Posterior cingulate gyrus (tissue), 11 donors: ENCODE measurements at regions not wholly inside any gene's neighbourhood (a gene's known extent, or its start where the extent isn't known, plus 50 kb on each side); places are given as distances from the start of the nearest gene placed in this dataset.

Experiments used
- DNase-seq, 10 donors: peaks; one replicate each; pipeline versions ENCODE4 v3.0.0 to v3.0.0-alpha.2; 2020 to 2021; ENCODE audit warnings: mixed read lengths in 3 of 10
- intact Hi-C: fragments of 100-400 bp; cut with DNase I; formaldehyde crosslinking; loops from one replicate; pipeline ENCODE4 v1.15.1; 2023

DNA sequence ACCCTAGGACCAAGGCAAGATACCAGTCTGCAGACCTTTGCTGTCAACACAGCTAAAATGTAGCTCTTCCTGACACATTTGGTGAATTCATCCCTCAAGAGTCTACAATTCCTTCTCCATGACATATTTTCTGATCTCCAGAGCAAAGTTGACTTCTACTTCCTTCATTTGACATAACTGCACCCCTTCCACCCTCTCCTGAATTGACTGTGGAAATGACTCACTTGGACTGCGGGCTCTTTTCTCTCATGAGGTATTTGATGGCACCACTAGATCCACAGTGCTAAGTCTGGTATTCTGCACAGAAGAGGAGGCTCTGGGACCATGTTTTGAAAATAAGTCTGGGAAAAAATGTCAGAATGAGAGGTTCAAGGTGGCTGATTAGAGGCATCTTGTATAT is 338.4 kb upstream of the TRPC7 start:
- DNase-seq: no peak
- intact Hi-C loops: no loop called here

DNA sequence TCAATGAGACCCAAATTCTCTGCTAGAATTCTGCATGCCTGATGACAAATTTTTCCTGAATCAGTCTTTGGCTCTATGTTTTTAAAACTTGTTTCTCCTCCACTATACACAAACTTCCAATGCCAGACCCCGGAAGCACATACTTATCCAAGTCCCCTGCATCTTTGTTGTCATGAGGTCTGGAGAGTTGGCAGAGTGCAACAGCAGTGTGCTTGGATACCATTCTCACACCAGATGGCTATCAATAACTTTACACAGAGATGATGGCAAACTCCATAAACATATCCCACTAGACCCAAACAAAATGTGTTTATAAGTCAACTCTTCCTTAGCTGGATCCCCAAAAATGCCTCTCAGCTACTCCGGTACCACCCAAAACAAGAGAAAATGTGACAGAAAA is 337.7 kb upstream of the TRPC7 start:
- intact Hi-C loops: no loop called here
- no peak for DNase-seq

DNA sequence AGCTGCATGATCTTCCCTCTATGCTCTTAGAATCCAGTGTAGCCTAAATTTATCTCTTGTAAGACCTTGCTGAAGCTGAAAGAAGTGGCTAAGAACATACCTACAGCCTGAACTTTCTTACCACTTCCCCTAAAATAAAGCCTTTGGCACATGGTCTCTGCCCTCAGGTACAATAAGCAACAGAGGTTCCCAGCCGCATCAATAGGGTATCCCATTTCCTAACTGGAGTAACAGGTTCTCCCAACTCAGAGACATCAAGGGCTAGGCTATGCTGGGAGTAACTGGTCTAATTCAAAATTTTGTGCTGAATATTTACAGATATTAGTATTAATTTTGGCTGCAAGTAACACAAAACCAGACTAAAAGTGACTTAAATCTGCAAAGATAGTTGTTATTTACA is 335.8 kb upstream of the TRPC7 start:
- intact Hi-C loops: no loop called here
- DNase-seq: no peak

- intact Hi-C loops: no loop called here
Measured at GRCh38 chr5:136699651-136700050, 334.3 kb upstream of the TRPC7 start.

DNA sequence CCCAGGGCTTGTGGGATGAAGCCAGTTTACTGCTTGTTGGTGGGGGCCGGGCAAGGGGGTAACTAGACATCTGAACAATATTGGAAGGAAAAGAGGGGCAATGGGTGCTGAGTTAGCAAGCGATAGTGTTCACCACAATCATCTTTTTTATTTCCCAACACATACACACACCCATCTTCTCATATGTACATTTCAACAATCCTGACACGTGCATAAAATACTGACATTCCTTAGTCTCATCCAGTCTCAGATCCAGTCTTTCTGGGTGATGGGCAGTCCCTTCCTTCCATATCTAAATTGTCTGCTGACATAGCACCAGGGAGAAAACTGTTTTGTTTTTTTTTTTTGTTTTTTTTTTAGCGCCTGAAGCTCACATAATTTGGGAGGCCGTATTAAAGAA is 333.6 kb upstream of the TRPC7 start:
- DNase-seq: no peak
- intact Hi-C loops: no loop called here

More at GRCh38 chr5:136699651-136700050, 334.3 kb upstream of the TRPC7 start:
- DNase-seq: no peak

- DNase-seq: no peak
Measured at GRCh38 chr5:136694258-136694657, 328.9 kb upstream of the TRPC7 start.

DNA sequence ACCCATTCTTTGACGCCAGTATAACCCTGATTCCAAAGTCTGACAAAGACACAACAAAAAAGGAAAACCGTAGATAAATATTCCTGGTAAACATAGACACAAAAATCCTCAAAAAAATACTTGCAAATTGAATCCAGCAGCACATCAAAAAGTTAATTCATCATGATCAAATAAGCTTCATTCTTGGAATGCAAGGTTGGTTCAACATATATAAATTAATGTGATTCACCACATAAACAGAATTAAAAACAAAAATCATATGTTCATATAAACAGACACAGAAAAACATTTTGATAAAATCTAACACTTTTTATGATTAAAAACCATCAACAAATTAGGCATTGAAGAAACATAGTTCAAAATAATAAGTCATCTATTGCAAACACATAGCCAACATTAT is 324.2 kb upstream of the TRPC7 start:
- no peak for DNase-seq
- intact Hi-C loops: no loop called here

More at GRCh38 chr5:136694258-136694657, 328.9 kb upstream of the TRPC7 start:
- intact Hi-C loops: no loop called here

DNA sequence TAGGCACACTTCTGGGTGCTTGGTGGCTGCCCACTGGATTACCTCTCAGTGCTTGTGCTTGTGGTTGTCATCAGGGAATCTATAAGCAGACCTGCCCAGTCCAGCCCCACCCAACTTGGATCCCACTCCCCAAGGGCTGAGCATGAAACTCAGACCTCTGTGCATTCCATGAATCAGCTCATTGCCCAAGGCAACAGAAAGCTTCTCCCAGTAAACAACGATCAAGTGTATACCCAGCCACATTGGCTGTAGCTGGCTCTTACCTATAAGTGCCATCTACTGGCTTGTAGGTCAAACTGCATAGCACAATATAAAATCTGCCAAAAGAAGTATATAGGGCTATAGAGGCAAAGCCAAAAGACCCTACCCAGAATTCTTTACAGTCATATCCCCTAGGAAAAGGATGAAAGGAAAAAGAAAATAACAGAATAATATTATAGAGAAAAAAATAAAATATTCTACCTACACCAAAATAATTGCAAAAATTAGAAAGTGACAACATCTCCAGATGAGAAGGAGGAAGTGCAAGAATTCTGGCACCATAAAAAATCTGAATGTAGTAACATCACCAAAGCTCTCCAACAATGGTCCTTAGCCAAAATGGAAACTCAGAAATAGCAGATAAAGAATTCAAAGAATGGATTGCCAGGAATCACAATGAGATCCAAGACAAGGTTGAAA is 321.0 kb upstream of the TRPC7 start:
- intact Hi-C loops: no loop called here
- DNase-seq: no peak

DNA sequence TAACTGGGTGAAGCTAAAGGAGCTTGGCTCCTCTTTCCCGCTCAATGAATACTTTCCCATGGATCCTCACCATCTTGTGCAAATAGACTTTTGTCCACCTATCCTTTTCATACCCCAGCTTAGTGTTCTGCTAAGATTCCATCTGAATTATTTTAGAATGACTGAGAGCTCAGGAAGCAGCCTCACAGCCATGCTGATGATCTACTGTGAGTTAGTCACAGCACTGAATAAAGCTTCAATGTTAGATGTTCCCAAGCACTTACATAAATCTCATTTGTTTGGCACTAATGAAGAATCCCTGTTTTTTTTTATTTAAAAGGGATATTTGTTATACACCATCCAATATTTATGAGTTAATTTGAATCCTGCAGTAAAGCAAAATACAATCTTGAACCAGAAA is 317.6 kb upstream of the TRPC7 start:
- DNase-seq: no peak

DNA sequence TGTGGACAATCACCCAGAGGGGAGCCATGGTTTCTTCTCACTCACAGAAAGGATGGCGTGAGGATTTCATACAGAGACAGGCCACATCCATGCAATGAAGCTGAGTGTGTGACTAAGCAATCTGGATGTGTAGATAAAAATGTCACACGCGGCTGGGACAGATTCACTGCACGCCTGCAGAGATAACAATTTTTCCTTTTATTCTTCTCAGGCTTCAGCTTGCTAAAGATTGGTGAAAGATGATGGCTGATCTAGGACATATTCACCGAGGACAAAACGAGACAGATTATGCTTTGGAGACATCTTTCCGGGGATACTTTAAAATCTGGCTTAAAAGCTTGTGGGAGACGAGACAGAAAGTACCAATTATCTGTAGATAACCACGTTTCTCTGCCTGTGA is 313.9 kb upstream of the TRPC7 start:
- no peak for DNase-seq
- intact Hi-C loops: no loop called here

More for the DNA sequence above, 317.6 kb upstream of the TRPC7 start:
- intact Hi-C loops: no loop called here

DNA sequence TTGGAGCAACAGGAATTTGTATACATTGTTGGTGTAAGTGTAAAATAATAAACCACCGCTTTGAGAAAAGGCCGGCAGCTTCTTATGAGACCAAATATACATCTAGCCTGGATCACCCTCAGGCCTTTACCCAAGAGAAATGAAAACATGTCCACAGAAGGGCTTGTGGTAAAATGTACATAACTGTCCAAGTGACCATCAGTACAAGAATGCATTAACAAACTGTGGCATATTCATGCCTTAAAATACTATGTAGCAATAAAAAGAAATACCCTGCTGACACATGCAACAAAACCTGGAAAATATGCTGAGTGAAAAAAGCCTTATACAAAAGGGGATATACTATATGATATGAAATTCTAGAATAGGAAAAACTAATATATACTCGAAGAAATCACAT is 311.9 kb upstream of the TRPC7 start:
- intact Hi-C loops: no loop called here
- DNase-seq: no peak

GRCh38 chr5:136676685-136677084 is 311.3 kb upstream of the TRPC7 start:
- intact Hi-C loops: no loop called here
- no peak for DNase-seq

- intact Hi-C loops: no loop called here
- DNase-seq: no peak
Measured at GRCh38 chr5:136675769-136676168, 310.4 kb upstream of the TRPC7 start.

DNA sequence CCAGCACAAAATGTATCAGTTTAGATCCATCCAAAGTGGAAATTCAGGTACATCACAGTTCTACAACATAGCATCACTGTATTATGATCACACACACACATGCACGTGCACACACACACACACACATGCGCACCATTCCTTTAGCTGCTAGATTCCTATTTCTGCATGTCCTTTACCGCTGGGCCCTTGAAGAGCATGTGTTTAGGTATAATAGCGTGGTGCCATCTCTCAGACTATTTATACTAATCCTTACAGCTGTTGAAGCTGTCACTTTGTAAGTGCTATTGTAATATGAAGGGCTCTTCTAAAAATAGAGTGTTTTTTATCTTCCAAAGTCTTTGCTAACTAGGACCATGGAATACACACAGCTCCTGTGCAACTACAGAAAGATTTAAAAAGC is 308.8 kb upstream of the TRPC7 start:
- no peak for DNase-seq
- intact Hi-C loops: no loop called here

GRCh38 chr5:136667789-136668188 is 302.4 kb upstream of the TRPC7 start:
- intact Hi-C loops: no loop called here
- DNase-seq: peak in 1 of 10 donors; percentile 60

GRCh38 chr5:136666970-136667620 is 301.8 kb upstream of the TRPC7 start:
- peak in 1 of 10 donors; percentile 35 for DNase-seq
- intact Hi-C loops: no loop called here

DNA sequence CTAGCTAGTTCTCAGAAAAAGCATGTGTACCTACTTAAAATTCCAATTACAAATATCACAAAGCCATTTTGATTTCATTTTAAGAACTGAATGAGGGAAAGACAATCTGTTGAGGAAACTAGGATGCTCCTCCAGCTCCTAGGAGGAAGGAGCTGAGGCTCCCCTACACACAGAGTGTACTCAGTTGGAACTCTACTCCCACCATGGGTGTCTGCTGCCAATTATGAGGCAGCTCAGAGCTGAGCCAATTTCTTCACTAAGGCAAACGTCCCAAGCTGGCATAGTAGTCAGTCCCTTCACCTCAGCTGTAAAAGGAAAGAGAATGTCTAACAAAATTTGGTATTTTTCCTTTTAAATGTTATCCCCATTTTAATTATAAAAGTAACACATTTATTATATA is 300.0 kb upstream of the TRPC7 start:
- intact Hi-C loops: no loop called here
- no peak for DNase-seq

DNA sequence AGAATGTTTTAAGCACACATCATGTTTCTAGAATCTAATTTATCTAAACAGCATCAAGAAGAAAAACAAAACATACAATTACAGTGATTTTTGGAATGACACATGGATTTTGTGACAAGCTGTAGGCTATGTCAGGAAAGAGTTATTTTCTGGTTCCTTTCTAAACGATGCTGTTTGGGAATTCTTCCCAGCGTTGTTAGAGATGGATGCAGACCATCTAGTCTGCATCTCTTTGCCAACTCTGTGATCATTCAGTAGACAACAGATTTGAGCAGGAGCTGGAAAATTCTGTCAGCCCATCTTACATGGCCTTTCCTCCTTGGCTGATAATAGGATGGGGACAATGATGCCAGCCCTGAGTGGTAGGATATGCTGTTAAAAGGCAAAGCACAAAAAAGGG is 295.7 kb upstream of the TRPC7 start:
- DNase-seq: no peak
- intact Hi-C loops: no loop called here

- intact Hi-C loops: no loop called here
- DNase-seq: no peak
Measured at GRCh38 chr5:136656811-136657210, 291.5 kb upstream of the TRPC7 start.

GRCh38 chr5:136655468-136655867 is 290.1 kb upstream of the TRPC7 start:
- intact Hi-C loops: no loop called here
- DNase-seq: no peak

GRCh38 chr5:136646915-136647314 is 281.6 kb upstream of the TRPC7 start:
- DNase-seq: no peak
- intact Hi-C loops: no loop called here

- no peak for DNase-seq
- intact Hi-C loops: no loop called here
Measured at GRCh38 chr5:136642976-136643375, 277.6 kb upstream of the TRPC7 start.
